DMS 273 (cell line): ENCODE measurements at regions not wholly inside any gene's neighbourhood (a gene's known extent, or its start where the extent isn't known, plus 50 kb on each side); places are given as distances from the start of the nearest gene placed in this dataset.
A peak's percentile ranks its signal among the peaks of the same experiment; 100 is the strongest.

Source experiments
- DNase-seq: peaks from one replicate; lab custom pipeline; 2025; ENCODE audit not compliant: unreplicated experiment; lab: John Stamatoyannopoulos, UW

DNA sequence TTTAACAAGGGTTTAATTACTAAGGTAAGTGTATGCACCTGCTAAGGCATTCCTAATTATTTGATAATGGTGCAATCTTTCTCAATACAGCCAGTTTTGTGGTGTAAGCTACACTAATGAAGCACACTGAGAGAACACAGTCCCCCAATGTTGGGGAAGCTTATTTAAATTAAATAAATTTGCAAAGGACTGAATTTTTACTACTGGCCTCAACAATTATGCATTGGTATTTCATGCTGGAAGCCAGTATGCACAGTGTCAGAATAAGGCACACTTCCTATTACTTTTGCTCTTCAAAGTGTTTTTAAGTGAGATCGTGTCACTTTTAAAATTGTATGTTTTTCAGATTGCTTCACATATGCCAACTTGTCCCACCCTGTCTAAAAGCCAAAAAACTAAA, 103.2 kb upstream of the ZNF521 start:
- DNase-seq, result no peak

DNA sequence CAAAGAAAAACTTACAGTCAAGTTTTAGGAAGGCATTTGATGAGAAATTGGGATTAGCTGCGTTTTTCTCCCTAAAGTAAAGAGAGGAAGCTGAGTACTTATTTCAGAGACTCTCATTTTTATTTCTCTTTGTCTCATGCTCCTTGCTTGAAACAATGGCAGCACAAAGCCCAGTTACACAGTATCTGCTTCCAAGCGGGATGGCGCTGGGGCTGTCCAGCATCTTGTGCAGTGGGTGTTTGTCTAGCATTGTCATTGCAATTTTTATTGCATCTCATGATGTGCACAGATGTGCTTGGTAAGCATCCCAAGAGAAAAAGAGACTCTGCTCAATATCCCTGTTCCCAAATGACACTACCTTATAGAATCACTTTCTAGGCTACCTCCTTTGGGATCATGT, 102.8 kb upstream of the ZNF521 start:
- no peak for DNase-seq

- DNase-seq, result no peak
Observed at GRCh38 chr18:25454270-25454659, 102.3 kb upstream of the ZNF521 start.

GRCh38 chr18:25453556-25454269, 101.7 kb upstream of the ZNF521 start:
- no peak for DNase-seq

DNA sequence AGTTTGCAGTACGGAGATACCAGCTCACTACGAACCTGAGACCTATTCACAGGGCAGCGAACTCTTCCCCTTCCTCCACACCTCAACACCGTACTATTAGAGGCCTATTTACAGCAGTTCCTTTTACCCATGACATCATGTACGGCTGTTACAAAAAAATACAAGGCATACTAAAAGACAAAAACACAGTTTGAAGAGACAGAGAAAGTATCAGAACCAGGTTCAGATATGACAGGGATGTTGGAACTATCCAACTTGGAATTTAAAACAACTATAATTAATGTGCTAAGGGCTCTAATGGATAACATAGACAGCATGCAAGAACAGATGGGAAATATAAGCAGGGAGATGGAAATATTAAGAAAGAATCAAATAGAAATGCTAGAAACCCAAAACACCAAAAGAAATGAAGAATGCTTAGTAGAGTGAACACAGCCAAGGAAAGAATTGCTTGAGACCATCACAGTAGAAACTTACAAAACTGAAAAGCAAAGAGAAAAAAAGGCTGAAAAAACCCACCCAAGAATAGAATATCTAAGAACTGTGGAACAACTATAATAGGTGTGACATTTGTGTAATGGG, 99.2 kb upstream of the ZNF521 start:
- DNase-seq, result no peak

GRCh38 chr18:25449046-25449445, 97.1 kb upstream of the ZNF521 start:
- DNase-seq, result no peak

GRCh38 chr18:25446972-25447371, 95.0 kb upstream of the ZNF521 start:
- DNase-seq, result no peak

DNA sequence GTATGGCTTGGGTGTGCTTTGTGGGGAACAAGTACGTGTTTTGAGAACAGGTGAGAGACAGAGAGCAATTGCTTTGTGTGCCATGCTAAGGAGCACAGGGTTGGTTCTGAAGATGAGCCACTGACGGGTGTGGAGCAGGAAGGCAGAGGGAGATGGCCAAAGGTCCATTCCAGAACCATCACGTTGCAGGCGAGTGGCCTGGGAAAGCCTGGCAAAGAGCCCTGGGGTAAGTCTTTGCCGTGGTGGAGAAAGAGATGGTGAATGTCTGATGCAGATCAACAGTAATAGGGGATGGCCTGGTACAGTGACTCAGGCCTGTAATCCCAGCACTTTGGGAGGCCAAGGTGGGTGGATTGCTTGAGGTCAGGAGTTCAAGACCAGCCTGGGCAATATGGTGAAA, 93.5 kb upstream of the ZNF521 start:
- DNase-seq, result no peak

DNA sequence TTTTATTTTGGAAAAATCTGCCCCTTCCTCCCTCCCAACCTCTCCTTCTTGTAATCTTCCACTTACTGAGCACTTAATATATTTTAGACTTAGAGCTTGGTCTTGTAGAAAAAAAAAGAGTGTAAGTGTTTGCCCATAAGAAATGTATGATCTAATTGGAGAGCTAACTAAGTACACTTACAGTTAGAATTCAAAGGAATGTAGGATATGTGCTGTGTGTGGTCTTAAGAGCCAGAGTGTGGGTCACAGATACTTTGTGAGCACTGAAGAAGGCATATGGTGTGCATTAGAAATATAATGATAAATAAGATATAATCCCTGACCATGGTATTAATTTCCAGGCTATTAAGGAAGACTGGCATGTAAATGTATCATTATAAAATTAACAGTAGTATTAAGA, 91.8 kb upstream of the ZNF521 start:
- DNase-seq, result no peak

DNA sequence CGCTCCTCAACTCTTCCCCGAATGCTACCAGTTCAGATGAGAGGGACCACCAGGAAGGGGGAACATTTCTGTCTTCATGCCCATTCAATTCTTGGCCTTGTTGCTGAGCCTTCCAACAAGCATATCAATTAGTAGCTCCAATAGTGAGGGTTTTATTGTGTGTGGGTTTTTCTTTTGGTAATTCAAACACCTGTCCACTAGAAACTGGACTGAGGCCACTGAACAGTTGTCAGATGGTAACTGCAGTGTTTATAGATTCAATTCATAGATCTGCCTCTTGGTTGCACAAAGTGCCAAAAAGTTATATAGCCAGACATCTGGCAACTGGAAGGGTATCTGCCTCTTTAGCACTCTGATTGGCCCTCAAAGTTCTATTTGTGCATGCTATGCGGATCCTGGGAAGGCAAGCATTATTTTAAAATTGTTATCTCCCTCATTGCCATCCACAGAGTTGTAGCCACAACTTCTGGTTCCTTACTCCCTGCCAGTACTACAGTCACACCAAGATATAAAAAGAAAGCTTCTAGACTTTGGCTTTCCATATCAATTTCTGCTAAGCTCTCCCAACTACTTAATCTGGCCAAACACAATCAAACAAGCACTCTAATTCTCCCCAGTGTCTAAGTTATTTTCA, 83.3 kb upstream of the ZNF521 start:
- peak; percentile 73 for DNase-seq

GRCh38 chr18:25434745-25435144, 82.8 kb upstream of the ZNF521 start:
- DNase-seq, result no peak

DNA sequence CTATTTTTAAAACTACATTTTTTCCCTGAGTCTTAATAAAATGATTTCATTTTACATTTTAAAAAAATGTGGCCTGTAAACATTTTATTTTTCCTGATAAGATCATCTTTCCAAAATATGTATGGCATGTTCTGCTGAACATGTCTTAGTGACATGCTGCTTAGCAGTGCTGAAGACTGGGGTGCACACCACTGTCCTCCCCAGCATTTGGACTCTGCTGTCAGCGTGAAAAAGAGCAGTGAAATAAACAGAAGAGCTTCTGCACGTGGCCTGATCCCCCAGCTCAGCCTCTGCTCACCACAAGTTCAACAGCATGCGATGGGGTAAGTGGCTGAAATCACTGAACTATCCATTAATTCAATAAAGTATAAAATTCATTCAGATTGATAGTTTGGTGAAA, 81.6 kb upstream of the ZNF521 start:
- DNase-seq, result no peak

DNA sequence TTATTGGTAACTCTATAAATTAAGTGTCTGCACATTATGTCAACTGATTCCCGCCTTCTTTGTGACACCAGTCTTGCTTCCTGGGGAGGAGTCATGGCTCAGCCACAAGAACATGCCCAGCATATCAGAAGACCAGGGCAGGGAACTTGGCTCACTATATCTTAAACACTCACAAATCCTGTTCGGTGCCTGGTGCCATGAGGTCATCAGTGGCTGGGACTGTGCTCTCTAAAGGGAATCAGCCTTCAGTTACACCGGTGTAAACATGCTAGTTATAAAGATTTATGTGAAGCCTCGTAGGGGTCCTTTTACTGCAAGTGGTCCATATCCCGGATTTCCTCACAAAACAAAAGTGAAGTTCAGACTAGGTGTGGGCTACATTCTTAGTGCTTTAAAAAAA, 73.1 kb upstream of the ZNF521 start:
- DNase-seq, result no peak

GRCh38 chr18:25423760-25424159, 71.8 kb upstream of the ZNF521 start:
- DNase-seq, result no peak

- DNase-seq, result no peak
Observed at GRCh38 chr18:25423267-25423666, 71.3 kb upstream of the ZNF521 start.

DNA sequence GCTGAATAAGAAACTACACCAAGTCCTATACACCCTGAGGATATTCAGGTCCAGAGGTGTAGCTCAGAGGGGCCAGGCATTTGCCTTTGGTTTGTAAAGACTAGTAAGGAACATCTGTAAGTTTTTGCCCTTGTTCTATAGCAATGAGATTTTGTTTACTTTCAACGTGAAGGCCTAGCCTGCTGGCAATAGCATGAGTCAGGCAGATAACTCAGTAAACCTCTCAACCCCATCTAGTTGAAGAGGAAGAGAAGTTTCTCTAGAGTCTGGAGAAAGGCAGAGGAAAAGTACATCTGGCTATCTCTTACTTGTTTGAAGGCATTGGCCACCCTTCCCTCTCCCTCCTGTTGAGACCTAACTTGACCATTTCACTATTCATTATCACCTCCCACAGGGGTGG, 70.3 kb upstream of the ZNF521 start:
- DNase-seq, result no peak

- peak; percentile 5 for DNase-seq
Observed at GRCh38 chr18:25420077-25420825, 68.3 kb upstream of the ZNF521 start.

DNA sequence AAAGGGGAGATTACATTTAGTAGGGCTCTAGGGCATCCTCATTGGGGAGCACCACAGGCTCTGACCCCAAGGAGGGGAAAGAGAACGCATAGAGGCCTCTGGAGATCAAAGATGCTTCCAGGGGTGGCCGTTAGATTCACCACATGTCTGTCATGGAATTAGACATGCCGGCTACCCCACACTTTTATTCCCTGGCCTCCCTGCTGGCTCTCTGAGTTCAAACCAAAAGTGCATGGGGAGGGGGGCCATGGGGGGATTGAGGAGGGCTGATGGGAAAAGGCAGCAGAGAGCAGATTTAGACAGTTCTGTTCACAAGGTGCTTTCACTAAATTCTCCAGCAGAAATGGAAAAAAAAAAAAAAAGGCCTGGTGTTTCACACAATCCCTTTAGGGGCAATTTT, 64.4 kb upstream of the ZNF521 start:
- DNase-seq, result no peak

- no peak for DNase-seq
Observed at GRCh38 chr18:25409971-25410370, 58.0 kb upstream of the ZNF521 start.

DNA sequence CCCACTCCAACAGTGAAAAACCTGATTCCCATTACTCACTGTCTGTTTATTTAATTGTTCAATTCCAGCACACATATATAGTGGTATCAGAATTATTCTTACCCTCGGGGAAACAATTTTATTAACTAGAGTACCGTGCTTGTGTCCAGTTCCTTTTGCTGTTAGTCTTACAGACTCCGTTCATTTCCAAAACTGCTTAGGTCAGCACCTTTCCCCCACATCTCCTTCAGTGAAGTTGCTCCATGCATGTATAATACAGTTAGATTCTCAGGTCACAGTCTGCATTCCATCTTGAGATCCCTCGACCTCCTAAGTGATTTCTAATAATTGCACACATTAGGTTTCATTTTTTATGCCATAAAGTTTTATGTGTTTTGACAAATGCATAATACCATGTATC, 56.3 kb upstream of the ZNF521 start:
- no peak for DNase-seq
